Stimulated activated CD8-positive, alpha-beta memory T cell treated with anti-CD3 and anti-CD28 coated beads, Interleukin-7, amount 100 ng/mL, for 4 hours (primary cell): ENCODE measurements at regions not wholly inside any gene's neighbourhood (a gene's known extent, or its start where the extent isn't known, plus 50 kb on each side); places are given as distances from the start of the nearest gene placed in this dataset.

Experiments
- DNase-seq, 2 donors: peaks; one replicate each; pipeline ENCODE4 v3.0.0-alpha.2; 2020; ENCODE audit warnings: low read depth in 2 of 2

GRCh38 chr6:43904311-43905123, 134.5 kb downstream of the VEGFA start:
- DNase-seq = no peak

- no peak for DNase-seq
Observed at GRCh38 chr6:43903739-43904290, 133.8 kb downstream of the VEGFA start.

- no peak for DNase-seq
Observed at GRCh38 chr6:43901733-43902230, 131.8 kb downstream of the VEGFA start.

GRCh38 chr6:43900916-43901732, 131.1 kb downstream of the VEGFA start:
- DNase-seq = no peak

- no peak for DNase-seq
Observed at GRCh38 chr6:43900560-43900915, 130.5 kb downstream of the VEGFA start.

GRCh38 chr6:43899830-43900229, 129.8 kb downstream of the VEGFA start:
- no peak for DNase-seq

GRCh38 chr6:43898358-43899131, 128.5 kb downstream of the VEGFA start:
- DNase-seq = no peak

GRCh38 chr6:43897571-43898302, 127.7 kb downstream of the VEGFA start:
- DNase-seq = no peak

- DNase-seq = no peak
Observed at GRCh38 chr6:43896329-43897255, 126.6 kb downstream of the VEGFA start.

GRCh38 chr6:43895656-43896328, 125.8 kb downstream of the VEGFA start:
- no peak for DNase-seq

GRCh38 chr6:43893073-43893472, 123.1 kb downstream of the VEGFA start:
- no peak for DNase-seq

GRCh38 chr6:43891072-43891870, 121.3 kb downstream of the VEGFA start:
- no peak for DNase-seq

- DNase-seq = no peak
Observed at GRCh38 chr6:43890197-43891062, 120.4 kb downstream of the VEGFA start.

GRCh38 chr6:43887906-43888683, 118.1 kb downstream of the VEGFA start:
- DNase-seq = no peak

GRCh38 chr6:43887340-43887858, 117.4 kb downstream of the VEGFA start:
- DNase-seq = no peak

- DNase-seq = no peak
Observed at GRCh38 chr6:43886717-43887339, 116.8 kb downstream of the VEGFA start.
